Suprapubic skin (tissue), 4 donors: ENCODE measurements at regions not wholly inside any gene's neighbourhood (a gene's known extent, or its start where the extent isn't known, plus 50 kb on each side); places are given as distances from the start of the nearest gene placed in this dataset.

Experiments used
- CTCF ChIP-seq, 2 donors: fragments of 200-600 bp in 1 of 2; fragments of 450-650 bp in 1 of 2; sonication (generic) in 1 of 2; IDR thresholded peaks; one replicate each; pipeline ENCODE4 v1.5.1; 2016 to 2019; ENCODE audit warnings: antibody characterized with exemption in 2 of 2, mild to moderate bottlenecking in 1 of 2, moderate library complexity in 1 of 2
- EP300 ChIP-seq: sonication (generic); formaldehyde crosslinking; IDR thresholded peaks from one replicate; pipeline ENCODE4 v1.6.1; 2017; ENCODE audit warnings: antibody characterized with exemption
- POLR2A ChIP-seq, 2 donors: fragments of 450-650 bp; IDR thresholded peaks; one replicate each; pipeline ENCODE4 v1.6.1; 2017; ENCODE audit warnings: antibody characterized with exemption in 2 of 2, mild to moderate bottlenecking in 2 of 2, moderate library complexity in 2 of 2
- POLR2AphosphoS5 ChIP-seq, 3 donors: sonication (generic); formaldehyde crosslinking; IDR thresholded peaks; one replicate each; pipeline ENCODE4 v1.6.1; 2017; ENCODE audit warnings: antibody characterized with exemption in 3 of 3

- TF ChIP-seq CTCF (IDR thresholded peaks at IDR 0.05) (no peak), POLR2AphosphoS5 (IDR thresholded peaks at IDR 0.05) (no peak), POLR2A (IDR thresholded peaks at IDR 0.05) (no peak), EP300 (no peak)
Measured at GRCh38 chr2:123061534-123061933, 963.6 kb upstream of the CNTNAP5 start.
